ENCODE measurements at regions not wholly inside any gene's neighbourhood (a gene's known extent, or its start where the extent isn't known, plus 50 kb on each side); places are given as distances from the start of the nearest gene placed in this dataset.
A peak's percentile ranks its signal among the peaks of the same experiment; 100 is the strongest.
"Not testable (repeated sequence)": the region's sequence is repeated elsewhere in the genome, so short reads cannot be mapped to it uniquely, and the experiment has no call there.

DNA sequence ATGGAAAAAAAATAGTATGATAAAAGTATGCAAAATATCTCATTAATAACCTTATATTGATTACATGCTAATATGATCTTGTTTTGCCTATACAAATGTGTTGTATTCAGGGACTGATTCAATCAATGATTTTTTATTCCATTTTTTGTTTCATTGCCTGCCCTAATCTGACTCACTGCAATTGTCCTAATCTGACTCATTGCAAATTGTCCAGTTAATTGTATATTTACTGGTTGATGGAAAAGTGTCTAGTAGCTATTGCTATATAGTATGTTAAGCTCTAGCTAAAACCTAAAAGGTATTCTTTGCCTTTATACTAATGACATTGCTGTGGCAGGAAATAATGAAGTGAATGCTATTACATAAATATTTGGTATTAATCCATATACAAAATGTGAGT, 728.9 kb upstream of the ZP4 start:
- DNase-seq (ENCODE audit: low read depth), result no peak
- Histone ChIP-seq H3K27me3 (ENCODE audit: control insufficient read depth, insufficient read depth, low read length) (no peaks in the 10 kb centered on the region), H3K4me3 (ENCODE audit: low read depth, low read length) (no peak overlapping the region), H3K36me3 (ENCODE audit: control insufficient read depth, insufficient read depth, low read length) (no peaks in the 10 kb centered on the region)
- TF ChIP-seq, protein P1, sequence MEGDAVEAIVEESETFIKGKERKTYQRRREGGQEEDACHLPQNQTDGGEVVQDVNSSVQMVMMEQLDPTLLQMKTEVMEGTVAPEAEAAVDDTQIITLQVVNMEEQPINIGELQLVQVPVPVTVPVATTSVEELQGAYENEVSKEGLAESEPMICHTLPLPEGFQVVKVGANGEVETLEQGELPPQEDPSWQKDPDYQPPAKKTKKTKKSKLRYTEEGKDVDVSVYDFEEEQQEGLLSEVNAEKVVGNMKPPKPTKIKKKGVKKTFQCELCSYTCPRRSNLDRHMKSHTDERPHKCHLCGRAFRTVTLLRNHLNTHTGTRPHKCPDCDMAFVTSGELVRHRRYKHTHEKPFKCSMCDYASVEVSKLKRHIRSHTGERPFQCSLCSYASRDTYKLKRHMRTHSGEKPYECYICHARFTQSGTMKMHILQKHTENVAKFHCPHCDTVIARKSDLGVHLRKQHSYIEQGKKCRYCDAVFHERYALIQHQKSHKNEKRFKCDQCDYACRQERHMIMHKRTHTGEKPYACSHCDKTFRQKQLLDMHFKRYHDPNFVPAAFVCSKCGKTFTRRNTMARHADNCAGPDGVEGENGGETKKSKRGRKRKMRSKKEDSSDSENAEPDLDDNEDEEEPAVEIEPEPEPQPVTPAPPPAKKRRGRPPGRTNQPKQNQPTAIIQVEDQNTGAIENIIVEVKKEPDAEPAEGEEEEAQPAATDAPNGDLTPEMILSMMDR (IDR thresholded peaks at IDR 0.05; ENCODE audit: insufficient read depth, low read length, poor library complexity, severe bottlenecking), result no peak

DNA sequence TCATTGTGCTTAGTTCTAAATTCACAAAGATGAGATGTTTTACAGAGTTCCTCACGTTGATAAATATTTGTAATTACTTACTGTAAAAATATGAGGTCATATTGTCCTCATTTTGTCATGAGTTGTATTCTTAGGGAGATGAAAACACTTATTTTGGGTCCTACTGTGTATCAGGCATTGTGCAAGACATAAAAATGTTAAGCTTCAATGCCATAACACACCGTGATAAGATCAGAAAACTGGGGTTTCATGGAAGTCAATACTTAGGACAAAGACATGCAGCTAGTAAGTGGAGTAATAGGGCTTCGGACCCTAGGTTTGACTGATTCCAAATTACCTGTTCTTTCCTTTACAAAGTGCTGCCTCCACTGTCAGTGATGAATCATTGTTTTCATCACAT, 720.7 kb upstream of the ZP4 start:
- Histone ChIP-seq H3K4me3 (ENCODE audit: low read depth, low read length) (no peak overlapping the region), H3K27me3 (ENCODE audit: control insufficient read depth, insufficient read depth, low read length) (no peaks in the 10 kb centered on the region), H3K36me3 (ENCODE audit: control insufficient read depth, insufficient read depth, low read length) (no peaks in the 10 kb centered on the region)
- DNase-seq (ENCODE audit: low read depth), result no peak
- TF ChIP-seq, protein P1 (IDR thresholded peaks at IDR 0.05; ENCODE audit: insufficient read depth, low read length, poor library complexity, severe bottlenecking), result no peak

DNA sequence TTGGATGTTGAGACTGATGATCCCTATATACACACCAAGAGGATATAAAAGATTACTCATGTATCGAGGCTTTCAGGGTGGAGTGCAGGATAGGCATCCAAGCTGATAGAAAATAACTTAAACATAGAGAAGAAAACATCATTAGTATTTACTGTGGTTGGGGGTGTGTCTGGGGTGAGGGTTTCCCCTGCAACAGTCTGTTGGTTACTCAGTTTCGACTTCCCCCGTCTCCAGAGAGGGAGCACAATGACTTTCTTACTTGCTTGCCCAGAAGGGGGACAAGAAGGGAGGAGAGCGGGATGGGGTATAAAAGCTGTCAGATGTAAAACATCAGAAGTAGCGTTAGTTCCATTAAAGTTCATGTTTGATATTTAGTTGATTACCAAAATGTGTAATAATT, 717.4 kb upstream of the ZP4 start:
- DNase-seq (ENCODE audit: low read depth), result no peak
- no peak overlapping the region for H3K4me3 ChIP-seq (ENCODE audit: low read depth, low read length)
- no peaks in the 10 kb centered on the region for H3K27me3 ChIP-seq (ENCODE audit: control insufficient read depth, insufficient read depth, low read length)
- H3K36me3 ChIP-seq (ENCODE audit: control insufficient read depth, insufficient read depth, low read length), result no peaks in the 10 kb centered on the region
- TF ChIP-seq, protein P1 (IDR thresholded peaks at IDR 0.05; ENCODE audit: insufficient read depth, low read length, poor library complexity, severe bottlenecking), result no peak

DNA sequence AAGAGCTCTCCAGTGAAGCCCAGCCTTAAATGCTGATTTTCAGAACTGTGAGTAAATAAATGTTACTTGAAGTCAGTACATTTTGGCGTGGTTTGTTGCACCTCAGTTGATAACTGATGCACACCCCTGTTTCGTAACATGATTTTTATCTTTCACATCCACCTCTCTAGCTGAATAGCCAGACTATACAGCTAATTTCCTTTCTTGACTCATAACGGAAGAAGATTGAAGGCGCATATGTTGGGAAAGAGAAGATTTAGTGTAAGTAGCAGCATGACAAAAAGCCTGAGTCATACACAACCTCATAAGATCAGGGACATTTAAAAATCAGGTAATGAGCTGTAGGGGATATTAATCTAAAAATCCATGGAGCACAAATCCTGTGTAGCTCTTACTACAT, 716.2 kb upstream of the ZP4 start:
- no peaks in the 10 kb centered on the region for H3K27me3 ChIP-seq (ENCODE audit: control insufficient read depth, insufficient read depth, low read length)
- TF ChIP-seq, protein P1 (IDR thresholded peaks at IDR 0.05; ENCODE audit: insufficient read depth, low read length, poor library complexity, severe bottlenecking), result no peak
- no peaks in the 10 kb centered on the region for H3K36me3 ChIP-seq (ENCODE audit: control insufficient read depth, insufficient read depth, low read length)
- DNase-seq (ENCODE audit: low read depth), result peak; percentile 38
- no peak overlapping the region for H3K4me3 ChIP-seq (ENCODE audit: low read depth, low read length)

DNA sequence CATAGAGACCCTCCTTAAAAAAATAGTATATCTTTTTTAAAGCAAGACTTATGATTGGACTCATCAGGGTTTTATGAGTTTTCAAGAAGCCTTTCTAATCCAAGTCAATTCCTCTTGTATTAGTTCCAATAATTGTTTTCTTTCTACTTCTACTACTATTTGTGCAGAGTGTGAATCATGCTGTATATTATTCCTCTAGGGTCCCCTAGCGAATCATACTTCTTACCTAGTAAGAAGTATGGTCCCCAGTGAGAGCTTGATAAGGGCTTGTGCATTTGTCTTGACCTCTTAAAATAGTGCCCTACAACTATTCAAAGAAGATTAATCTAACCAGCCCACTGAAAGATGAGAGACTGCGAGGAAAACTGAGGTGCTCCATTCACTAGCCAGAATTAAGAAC, 715.7 kb upstream of the ZP4 start:
- no peaks in the 10 kb centered on the region for H3K36me3 ChIP-seq (ENCODE audit: control insufficient read depth, insufficient read depth, low read length)
- TF ChIP-seq, protein P1 (IDR thresholded peaks at IDR 0.05; ENCODE audit: insufficient read depth, low read length, poor library complexity, severe bottlenecking), result no peak
- no peak overlapping the region for H3K4me3 ChIP-seq (ENCODE audit: low read depth, low read length)
- no peaks in the 10 kb centered on the region for H3K27me3 ChIP-seq (ENCODE audit: control insufficient read depth, insufficient read depth, low read length)
- DNase-seq (ENCODE audit: low read depth), result no peak

DNA sequence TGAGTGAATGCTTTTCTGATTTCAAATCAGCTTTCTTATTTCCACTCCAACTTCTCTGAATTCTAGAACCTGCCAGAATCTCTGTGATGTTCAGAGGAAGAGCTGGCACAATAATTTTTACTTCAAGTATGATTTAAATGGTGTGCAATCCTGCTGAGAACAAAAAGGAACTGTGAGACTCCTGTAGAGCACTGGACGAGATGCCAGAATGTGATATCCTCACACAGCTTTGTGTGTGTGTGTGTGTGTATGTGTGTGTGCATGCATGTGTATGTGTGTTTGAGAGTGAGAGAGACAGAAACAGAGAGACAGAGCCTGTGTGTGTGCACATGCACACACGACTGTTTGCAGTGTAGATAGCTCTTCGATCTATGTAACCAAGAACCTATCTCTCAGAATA, 713.6 kb upstream of the ZP4 start:
- no peaks in the 10 kb centered on the region for H3K27me3 ChIP-seq (ENCODE audit: control insufficient read depth, insufficient read depth, low read length)
- TF ChIP-seq, protein P1 (IDR thresholded peaks at IDR 0.05; ENCODE audit: insufficient read depth, low read length, poor library complexity, severe bottlenecking), result no peak
- H3K4me3 ChIP-seq (ENCODE audit: low read depth, low read length), result no peak overlapping the region
- no peaks in the 10 kb centered on the region for H3K36me3 ChIP-seq (ENCODE audit: control insufficient read depth, insufficient read depth, low read length)
- DNase-seq (ENCODE audit: low read depth), result no peak

DNA sequence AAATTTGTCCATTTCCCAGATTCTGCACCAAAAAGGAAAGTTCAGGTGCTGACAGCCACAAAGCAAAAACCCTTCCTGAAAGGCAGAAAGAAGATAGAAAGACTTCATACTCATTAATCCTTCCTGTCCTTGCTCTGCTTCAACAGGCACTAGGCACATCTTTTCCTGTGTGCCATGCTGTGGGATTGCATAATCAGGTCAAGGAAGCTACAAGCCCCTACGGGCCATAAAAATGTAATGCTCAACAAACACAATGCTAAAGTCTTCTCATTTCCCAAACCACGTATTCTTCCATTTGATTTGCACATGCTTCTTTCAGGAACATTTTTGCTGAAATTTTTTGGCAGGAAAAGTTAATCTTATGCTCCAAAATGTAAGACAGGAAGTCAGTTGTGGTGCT, 710.9 kb upstream of the ZP4 start:
- DNase-seq (ENCODE audit: low read depth); H3K36me3 ChIP-seq (ENCODE audit: control insufficient read depth, insufficient read depth, low read length); H3K27me3 ChIP-seq (ENCODE audit: control insufficient read depth, insufficient read depth, low read length); H3K4me3 ChIP-seq (ENCODE audit: low read depth, low read length): not testable (repeated sequence)

All from kidney epithelial cell (primary cell).